ENCODE measurements at regions not wholly inside any gene's neighbourhood (a gene's known extent, or its start where the extent isn't known, plus 50 kb on each side); places are given as distances from the start of the nearest gene placed in this dataset.

GRCh38 chr20:40442181-40442963, 246.7 kb downstream of the MAFB start:
- no peak for DNase-seq

- no peak for DNase-seq
Observed at GRCh38 chr20:40441771-40442170, 247.3 kb downstream of the MAFB start.

- no peak for DNase-seq
Observed at GRCh38 chr20:40438161-40438830, 250.7 kb downstream of the MAFB start.

- DNase-seq = no peak
Observed at GRCh38 chr20:40436011-40436410, 253.0 kb downstream of the MAFB start.

GRCh38 chr20:40435146-40435895, 253.7 kb downstream of the MAFB start:
- DNase-seq = no peak

- DNase-seq = no peak
Observed at GRCh38 chr20:40434122-40434521, 254.9 kb downstream of the MAFB start.

- DNase-seq = no peak
Observed at GRCh38 chr20:40433341-40433861, 255.6 kb downstream of the MAFB start.

GRCh38 chr20:40431611-40432010, 257.4 kb downstream of the MAFB start:
- DNase-seq = no peak

- no peak for DNase-seq
Observed at GRCh38 chr20:40431112-40431511, 257.9 kb downstream of the MAFB start.

- no peak for DNase-seq
Observed at GRCh38 chr20:40427026-40427425, 262.0 kb downstream of the MAFB start.

- no peak for DNase-seq
Observed at GRCh38 chr20:40424695-40425094, 264.3 kb downstream of the MAFB start.

GRCh38 chr20:40422656-40423055, 266.4 kb downstream of the MAFB start:
- no peak for DNase-seq

GRCh38 chr20:40416274-40416673, 272.8 kb downstream of the MAFB start:
- DNase-seq = no peak

GRCh38 chr20:40414843-40415615, 274.0 kb downstream of the MAFB start:
- DNase-seq = no peak

GRCh38 chr20:40410028-40410427, 279.0 kb downstream of the MAFB start:
- DNase-seq = no peak

- DNase-seq = no peak
Observed at GRCh38 chr20:40397467-40397866, 291.6 kb downstream of the MAFB start.

GRCh38 chr20:40393197-40394079, 295.6 kb downstream of the MAFB start:
- DNase-seq = no peak

- DNase-seq = no peak
Observed at GRCh38 chr20:40390654-40391053, 298.4 kb downstream of the MAFB start.

GRCh38 chr20:40370800-40371199, 318.2 kb downstream of the MAFB start:
- no peak for DNase-seq

- no peak for DNase-seq
Observed at GRCh38 chr20:40368876-40369275, 320.2 kb downstream of the MAFB start.

GRCh38 chr20:40361916-40362315, 327.1 kb downstream of the MAFB start:
- no peak for DNase-seq

Measured in right forelimb (tissue), 1 donor.